Colonic mucosa (tissue), 4 donors: ENCODE measurements at regions not wholly inside any gene's neighbourhood (a gene's known extent, or its start where the extent isn't known, plus 50 kb on each side); places are given as distances from the start of the nearest gene placed in this dataset.

Source experiments
- DNase-seq: peaks from one replicate; pipeline ENCODE4 v3.0.0-alpha.2; 2020
- H3K27ac ChIP-seq: fragments of 200-600 bp; one replicate; pipeline ENCODE4 v1.8.0; 2021
- H3K27me3 ChIP-seq: fragments of 200-600 bp; one replicate; pipeline ENCODE4 v1.8.0; 2021
- H3K36me3 ChIP-seq: fragments of 200-600 bp; one replicate; pipeline ENCODE4 v1.8.0; 2021
- H3K4me1 ChIP-seq: fragments of 200-600 bp; one replicate; pipeline ENCODE4 v1.8.0; 2021; ENCODE audit warnings: mild to moderate bottlenecking
- H3K4me3 ChIP-seq: fragments of 200-600 bp; one replicate; pipeline ENCODE4 v1.8.0; 2021
- H3K9ac ChIP-seq, 2 donors: one replicate each; pipeline ENCODE4 v1.7.0; 2013; ENCODE audit warnings: control low read depth in 2 of 2, low read depth in 2 of 2, low read length in 2 of 2
- H3K9me3 ChIP-seq: fragments of 200-600 bp; one replicate; pipeline ENCODE4 v1.8.0; 2021
- intact Hi-C: fragments of 100-400 bp; cut with DNase I; formaldehyde crosslinking; loops from one replicate; pipeline ENCODE4 v1.14.1; 2022
- TF ChIP-seq, protein P1 (sequence below): fragments of 200-600 bp; IDR thresholded peaks from one replicate; pipeline ENCODE4 v1.8.0; 2022; ENCODE audit warnings: antibody characterized with exemption, mild to moderate bottlenecking
- donor health status: healthy.
- donor health status: DM: no; HTN: no; CAD: no.
- donor health status: DM: no; HTN: no; CAD: no.

- H3K9me3 ChIP-seq = no peaks in the 10 kb centered on the region
Measured at GRCh38 chr6:66128243-66128642, 421.2 kb upstream of the EYS start.

DNA sequence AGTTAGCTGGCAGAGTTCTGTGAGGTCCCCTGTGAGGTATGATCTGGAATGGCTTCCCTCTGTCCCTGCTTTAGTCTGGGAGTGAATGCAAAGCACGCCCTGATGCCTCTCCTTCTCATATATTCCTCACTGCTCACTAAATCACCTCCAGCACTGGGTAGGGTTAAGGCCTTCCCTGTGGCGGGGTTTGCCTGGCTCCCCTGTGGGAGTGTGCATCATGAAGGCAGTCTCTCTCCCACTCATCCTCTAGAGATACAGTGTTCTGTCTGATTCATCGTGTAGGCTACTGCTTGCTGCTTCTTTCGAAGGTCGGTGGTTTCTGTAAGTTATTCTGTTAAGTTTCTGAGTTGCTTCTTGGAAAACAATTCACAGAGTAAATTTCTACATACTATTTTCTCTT, 420.0 kb upstream of the EYS start:
- no peaks in the 10 kb centered on the region for H3K36me3 ChIP-seq
- H3K4me1 ChIP-seq = no peaks in the 10 kb centered on the region
- no peak for DNase-seq
- no peak overlapping the region for H3K27ac ChIP-seq
- no peak overlapping the region for H3K4me3 ChIP-seq
- no peaks in the 10 kb centered on the region for H3K27me3 ChIP-seq
- no peaks in the 10 kb centered on the region for H3K9me3 ChIP-seq
- intact Hi-C loops = no loop called here
- TF ChIP-seq, protein P1, sequence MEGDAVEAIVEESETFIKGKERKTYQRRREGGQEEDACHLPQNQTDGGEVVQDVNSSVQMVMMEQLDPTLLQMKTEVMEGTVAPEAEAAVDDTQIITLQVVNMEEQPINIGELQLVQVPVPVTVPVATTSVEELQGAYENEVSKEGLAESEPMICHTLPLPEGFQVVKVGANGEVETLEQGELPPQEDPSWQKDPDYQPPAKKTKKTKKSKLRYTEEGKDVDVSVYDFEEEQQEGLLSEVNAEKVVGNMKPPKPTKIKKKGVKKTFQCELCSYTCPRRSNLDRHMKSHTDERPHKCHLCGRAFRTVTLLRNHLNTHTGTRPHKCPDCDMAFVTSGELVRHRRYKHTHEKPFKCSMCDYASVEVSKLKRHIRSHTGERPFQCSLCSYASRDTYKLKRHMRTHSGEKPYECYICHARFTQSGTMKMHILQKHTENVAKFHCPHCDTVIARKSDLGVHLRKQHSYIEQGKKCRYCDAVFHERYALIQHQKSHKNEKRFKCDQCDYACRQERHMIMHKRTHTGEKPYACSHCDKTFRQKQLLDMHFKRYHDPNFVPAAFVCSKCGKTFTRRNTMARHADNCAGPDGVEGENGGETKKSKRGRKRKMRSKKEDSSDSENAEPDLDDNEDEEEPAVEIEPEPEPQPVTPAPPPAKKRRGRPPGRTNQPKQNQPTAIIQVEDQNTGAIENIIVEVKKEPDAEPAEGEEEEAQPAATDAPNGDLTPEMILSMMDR = no peak
- H3K9ac ChIP-seq = no peak overlapping the region

More at GRCh38 chr6:66128243-66128642, 421.2 kb upstream of the EYS start:
- Histone ChIP-seq H3K9ac (no peak overlapping the region), H3K4me1 (no peaks in the 10 kb centered on the region), H3K27me3 (no peaks in the 10 kb centered on the region), H3K36me3 (no peaks in the 10 kb centered on the region), H3K27ac (no peak overlapping the region), H3K4me3 (no peak overlapping the region)
- intact Hi-C loops = no loop called here
- TF ChIP-seq, protein P1 = no peak
- DNase-seq = no peak

DNA sequence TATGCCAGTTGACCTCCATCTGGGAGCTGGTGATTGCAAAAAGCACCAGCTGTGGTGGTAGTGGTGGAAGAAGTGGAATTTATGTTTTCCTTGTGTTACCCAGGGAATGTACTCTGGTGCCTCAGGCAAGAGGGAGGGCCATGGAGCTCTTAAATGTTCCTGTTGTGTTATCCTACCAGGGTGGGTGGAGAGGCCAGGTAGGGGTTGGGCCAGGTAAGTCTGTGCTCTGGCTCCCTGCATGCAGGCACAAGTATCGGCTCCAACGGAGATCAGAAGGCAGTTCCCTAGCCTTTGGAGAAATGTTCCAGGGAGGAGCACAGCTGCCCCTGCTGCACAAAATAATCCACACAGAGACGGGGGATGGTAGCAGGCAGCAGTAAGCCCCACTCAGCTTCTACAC, 419.3 kb upstream of the EYS start:
- Histone ChIP-seq H3K27ac (no peak overlapping the region), H3K4me1 (no peaks in the 10 kb centered on the region), H3K4me3 (no peak overlapping the region), H3K27me3 (no peaks in the 10 kb centered on the region), H3K9me3 (no peaks in the 10 kb centered on the region), H3K36me3 (no peaks in the 10 kb centered on the region), H3K9ac (no peak overlapping the region)
- intact Hi-C loops = no loop called here
- no peak for DNase-seq
- TF ChIP-seq, protein P1 = no peak

DNA sequence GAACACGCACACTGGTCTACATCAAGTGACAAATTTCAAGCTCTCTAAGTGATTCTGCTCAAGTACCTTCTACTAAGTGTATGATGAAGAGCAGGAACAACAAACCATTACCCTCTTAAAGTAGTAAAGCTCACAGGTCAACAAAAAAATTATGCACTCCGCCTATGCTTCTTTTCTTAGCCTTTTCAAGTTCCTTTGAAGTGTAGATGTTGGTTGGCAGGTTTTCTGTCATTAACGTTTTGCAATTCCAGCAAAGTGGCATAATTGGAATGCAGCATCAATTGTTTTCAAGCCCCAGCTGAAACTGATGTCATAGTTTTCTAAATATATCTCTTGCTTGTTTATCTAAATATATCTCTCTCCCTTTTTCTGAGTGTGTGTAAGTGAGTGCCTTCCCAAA, 396.9 kb upstream of the EYS start:
- no peak overlapping the region for H3K9ac ChIP-seq
- no peaks in the 10 kb centered on the region for H3K36me3 ChIP-seq
- H3K4me3 ChIP-seq = no peak overlapping the region
- H3K27me3 ChIP-seq = no peaks in the 10 kb centered on the region
- H3K4me1 ChIP-seq = no peaks in the 10 kb centered on the region
- TF ChIP-seq, protein P1 = no peak
- H3K27ac ChIP-seq = no peak overlapping the region
- H3K9me3 ChIP-seq = no peaks in the 10 kb centered on the region
- intact Hi-C loops = no loop called here
- DNase-seq = no peak

DNA sequence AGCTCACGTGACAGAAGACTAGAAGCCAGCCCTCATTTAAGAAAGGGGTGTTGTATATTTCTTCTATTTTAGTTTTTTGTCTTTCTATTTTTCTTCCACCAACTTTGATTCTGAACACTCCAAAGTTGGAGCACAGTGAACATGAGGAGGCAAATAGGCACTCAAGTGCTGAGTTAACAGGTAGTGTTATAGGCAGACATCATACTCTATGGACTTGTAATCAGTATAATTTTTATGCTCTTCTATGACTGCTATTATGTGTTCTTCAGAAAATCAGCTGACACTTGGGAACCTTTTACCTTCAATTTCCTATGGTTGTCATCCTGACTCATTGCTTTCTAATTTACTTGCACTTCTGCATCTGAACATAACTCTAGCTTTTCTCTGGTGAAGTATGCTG, 396.3 kb upstream of the EYS start:
- Histone ChIP-seq H3K4me1 (no peaks in the 10 kb centered on the region), H3K4me3 (no peak overlapping the region), H3K9ac (no peak overlapping the region), H3K27me3 (no peaks in the 10 kb centered on the region), H3K36me3 (no peaks in the 10 kb centered on the region), H3K9me3 (no peaks in the 10 kb centered on the region), H3K27ac (no peak overlapping the region)
- intact Hi-C loops = no loop called here
- DNase-seq = no peak
- TF ChIP-seq, protein P1 = no peak

DNA sequence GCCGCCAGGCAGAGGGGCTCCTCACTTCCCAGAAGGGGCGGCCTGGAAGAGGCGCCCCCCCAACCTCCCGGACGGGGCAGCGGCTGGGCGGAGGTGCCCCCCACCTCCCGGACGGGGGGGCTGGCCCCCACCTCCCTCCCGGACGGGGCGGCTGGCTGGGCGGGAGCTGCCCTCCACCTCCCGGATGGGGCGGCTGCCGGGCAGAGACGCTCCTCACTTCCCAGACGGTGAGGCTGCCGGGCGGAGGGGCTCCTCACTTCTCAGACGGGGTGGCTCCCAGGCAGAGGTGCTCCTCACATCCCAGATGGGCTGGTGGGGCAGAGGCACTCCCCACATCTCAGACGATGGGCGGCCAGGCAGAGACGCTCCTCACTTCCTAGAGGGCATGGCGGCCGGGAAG, 389.7 kb upstream of the EYS start:
- Histone ChIP-seq H3K4me3 (no peak overlapping the region), H3K9ac (no peak overlapping the region), H3K27me3 (no peaks in the 10 kb centered on the region), H3K4me1 (no peaks in the 10 kb centered on the region), H3K9me3 (no peaks in the 10 kb centered on the region), H3K36me3 (no peaks in the 10 kb centered on the region), H3K27ac (no peak overlapping the region)
- DNase-seq = no peak
- intact Hi-C loops = no loop called here
- TF ChIP-seq, protein P1 = no peak
